ENCODE measurements at regions not wholly inside any gene's neighbourhood (a gene's known extent, or its start where the extent isn't known, plus 50 kb on each side); places are given as distances from the start of the nearest gene placed in this dataset.

GRCh38 chr13:31896427-31896826 lies 135.1 kb upstream of the FRY start:
- DNase-seq, result peak; percentile 14

- no peak for DNase-seq
Measured at GRCh38 chr13:31898378-31899071, 133.0 kb upstream of the FRY start.

GRCh38 chr13:31901985-31902384 lies 129.6 kb upstream of the FRY start:
- no peak for DNase-seq

- DNase-seq, result no peak
Measured at GRCh38 chr13:31903111-31903815, 128.3 kb upstream of the FRY start.

- no peak for DNase-seq
Measured at GRCh38 chr13:31904941-31905824, 126.4 kb upstream of the FRY start.

- DNase-seq, result no peak
Measured at GRCh38 chr13:31905961-31906360, 125.6 kb upstream of the FRY start.

- peak; percentile 20 for DNase-seq
Measured at GRCh38 chr13:31908696-31909411, 122.7 kb upstream of the FRY start.

- DNase-seq, result peak; percentile 75
Measured at GRCh38 chr13:31909864-31910551, 121.6 kb upstream of the FRY start.

- no peak for DNase-seq
Measured at GRCh38 chr13:31910633-31911032, 120.9 kb upstream of the FRY start.

- no peak for DNase-seq
Measured at GRCh38 chr13:31912647-31913401, 118.8 kb upstream of the FRY start.

- DNase-seq, result no peak
Measured at GRCh38 chr13:31913459-31913858, 118.1 kb upstream of the FRY start.

GRCh38 chr13:31914843-31915242 lies 116.7 kb upstream of the FRY start:
- DNase-seq, result no peak

- DNase-seq, result no peak
Measured at GRCh38 chr13:31918707-31919106, 112.9 kb upstream of the FRY start.

- DNase-seq, result no peak
Measured at GRCh38 chr13:31919241-31919640, 112.3 kb upstream of the FRY start.

GRCh38 chr13:31919971-31920726 lies 111.4 kb upstream of the FRY start:
- peak; percentile 45 for DNase-seq

GRCh38 chr13:31920727-31921100 lies 110.9 kb upstream of the FRY start:
- DNase-seq, result no peak

- DNase-seq, result no peak
Measured at GRCh38 chr13:31922724-31923123, 108.8 kb upstream of the FRY start.

GRCh38 chr13:31923134-31923763 lies 108.3 kb upstream of the FRY start:
- no peak for DNase-seq

- DNase-seq, result no peak
Measured at GRCh38 chr13:31925079-31925478, 106.5 kb upstream of the FRY start.
